Skeletal muscle satellite cell (primary cell): ENCODE measurements at regions not wholly inside any gene's neighbourhood (a gene's known extent, or its start where the extent isn't known, plus 50 kb on each side); places are given as distances from the start of the nearest gene placed in this dataset.

Source experiments
- H3K27me3 ChIP-seq: 2 replicates; pipeline ENCODE4 v1.7.0; 2013; ENCODE audit warnings: low read length; ENCODE audit not compliant: control insufficient read depth, insufficient read depth
- H3K36me3 ChIP-seq: 2 replicates; pipeline ENCODE4 v1.7.0; 2013; ENCODE audit warnings: mild to moderate bottlenecking, control low read depth, low read length; ENCODE audit not compliant: insufficient read depth
- H3K4me1 ChIP-seq: 2 replicates; pipeline ENCODE4 v1.7.0; 2013; ENCODE audit warnings: low read length; ENCODE audit not compliant: control insufficient read depth, insufficient read depth
- H3K4me2 ChIP-seq: 2 replicates; pipeline ENCODE4 v1.7.0; 2013; ENCODE audit warnings: mild to moderate bottlenecking, low read length
- H3K4me3 ChIP-seq: 2 replicates; pipeline ENCODE4 v1.7.0; 2013; ENCODE audit warnings: low read length
- H3K9ac ChIP-seq: 2 replicates; pipeline ENCODE4 v1.7.0; 2013; ENCODE audit warnings: mild to moderate bottlenecking, low read depth, low read length, moderate library complexity
- H3K9me3 ChIP-seq: replicated peaks from 2 replicates; pipeline ENCODE4 v1.7.0; 2013; ENCODE audit warnings: mild to moderate bottlenecking, control low read depth, low read length

DNA sequence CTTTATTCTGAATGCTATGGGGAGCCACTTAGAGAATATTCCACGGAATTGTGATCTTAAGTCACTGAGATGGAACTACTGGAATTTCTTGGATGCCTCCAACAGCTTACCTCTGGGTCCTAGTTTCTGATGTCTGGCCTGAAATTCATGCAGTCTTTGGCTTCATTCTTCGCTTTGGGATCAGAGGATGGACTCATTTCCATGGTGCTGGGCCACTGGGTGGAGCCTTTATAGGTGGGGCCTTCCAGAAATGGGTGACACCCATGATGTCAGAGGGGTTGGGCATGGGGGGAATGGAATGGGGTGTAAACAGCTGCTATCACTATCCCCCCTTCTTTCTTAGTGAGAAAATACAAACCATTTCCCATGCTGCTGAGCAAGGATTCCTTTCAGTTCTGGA lies 73.7 kb upstream of the FGGY start:
- Histone ChIP-seq H3K9ac (no peak overlapping the region), H3K36me3 (no peaks in the 10 kb centered on the region), H3K4me2 (no peak overlapping the region), H3K4me1 (peaks cover 4% of the 10 kb centered on the region), H3K27me3 (no peaks in the 10 kb centered on the region), H3K9me3 (no peaks in the 10 kb centered on the region), H3K4me3 (no peak overlapping the region)

DNA sequence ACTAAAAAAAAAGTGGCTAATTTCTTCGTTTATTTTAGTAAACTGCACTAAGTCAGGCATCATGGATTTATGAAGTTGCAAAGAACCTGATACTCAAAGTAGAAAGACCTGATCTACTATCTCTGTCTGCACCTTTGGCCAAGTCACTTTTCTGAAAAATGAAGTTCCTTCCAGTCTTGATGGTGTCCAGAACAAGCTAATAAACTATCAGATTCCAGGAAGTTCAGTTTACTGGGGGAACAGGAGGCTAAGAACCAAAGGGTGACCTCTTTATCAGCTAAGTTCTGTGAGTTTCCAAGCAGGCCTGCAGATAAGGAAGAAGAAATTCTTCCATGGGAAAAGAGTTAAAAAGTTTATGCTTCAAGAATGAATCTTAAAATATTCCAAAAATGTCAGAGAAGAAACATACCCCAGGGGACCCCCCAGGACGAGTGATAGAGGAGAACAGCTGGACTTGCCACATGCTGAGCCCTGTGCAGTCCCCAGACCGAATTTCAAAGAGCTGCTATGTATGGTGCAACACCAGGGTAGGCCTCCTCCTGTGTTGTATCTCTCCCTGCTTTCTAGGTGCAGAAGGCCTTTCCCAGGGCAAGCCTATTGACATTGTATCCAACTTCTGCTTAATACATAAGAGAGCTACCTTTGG lies 72.8 kb upstream of the FGGY start:
- Histone ChIP-seq H3K4me2 (no peak overlapping the region), H3K36me3 (no peaks in the 10 kb centered on the region), H3K9me3 (no peaks in the 10 kb centered on the region)

GRCh38 chr1:59225594-59226316 lies 71.1 kb upstream of the FGGY start:
- no peaks in the 10 kb centered on the region for H3K36me3 ChIP-seq
- no peaks in the 10 kb centered on the region for H3K27me3 ChIP-seq
- H3K9ac ChIP-seq: no peak overlapping the region
- no peaks in the 10 kb centered on the region for H3K9me3 ChIP-seq
- H3K4me3 ChIP-seq: no peak overlapping the region
- no peak overlapping the region for H3K4me2 ChIP-seq
- H3K4me1 ChIP-seq: peaks cover 12% of the 10 kb centered on the region

More for the DNA sequence above, 72.8 kb upstream of the FGGY start:
- Histone ChIP-seq H3K4me1 (peaks cover 8% of the 10 kb centered on the region), H3K4me3 (no peak overlapping the region), H3K9ac (no peak overlapping the region), H3K27me3 (no peaks in the 10 kb centered on the region)

DNA sequence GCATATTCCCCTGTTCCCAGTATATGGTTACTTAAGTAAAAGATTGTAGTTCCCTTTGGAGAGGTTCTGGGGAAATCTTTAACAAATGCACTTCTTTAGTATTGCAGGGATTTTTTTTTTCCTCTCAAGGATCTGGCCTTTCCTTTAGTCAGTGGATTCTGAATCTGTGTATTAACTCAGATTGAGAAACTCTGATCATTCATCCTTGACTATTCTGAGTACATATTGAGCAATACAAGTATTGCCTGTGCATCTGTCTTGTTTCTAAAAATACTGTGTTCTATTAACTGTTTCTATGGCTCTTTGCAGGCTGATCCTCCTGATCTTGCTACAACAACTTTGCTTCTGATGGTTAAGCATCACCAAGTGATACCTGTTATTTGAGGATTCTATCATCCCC lies 67.8 kb upstream of the FGGY start:
- Histone ChIP-seq H3K36me3 (no peaks in the 10 kb centered on the region), H3K4me1 (peaks cover 9% of the 10 kb centered on the region), H3K9me3 (no peaks in the 10 kb centered on the region), H3K4me2 (no peak overlapping the region), H3K4me3 (no peak overlapping the region), H3K27me3 (no peaks in the 10 kb centered on the region), H3K9ac (no peak overlapping the region)

- H3K9me3 ChIP-seq: no peaks in the 10 kb centered on the region
- no peaks in the 10 kb centered on the region for H3K36me3 ChIP-seq
- peaks cover 8% of the 10 kb centered on the region for H3K4me1 ChIP-seq
- no peak overlapping the region for H3K4me2 ChIP-seq
- H3K4me3 ChIP-seq: no peak overlapping the region
- no peaks in the 10 kb centered on the region for H3K27me3 ChIP-seq
- H3K9ac ChIP-seq: no peak overlapping the region
Measured at GRCh38 chr1:59230622-59231021, 66.3 kb upstream of the FGGY start.

DNA sequence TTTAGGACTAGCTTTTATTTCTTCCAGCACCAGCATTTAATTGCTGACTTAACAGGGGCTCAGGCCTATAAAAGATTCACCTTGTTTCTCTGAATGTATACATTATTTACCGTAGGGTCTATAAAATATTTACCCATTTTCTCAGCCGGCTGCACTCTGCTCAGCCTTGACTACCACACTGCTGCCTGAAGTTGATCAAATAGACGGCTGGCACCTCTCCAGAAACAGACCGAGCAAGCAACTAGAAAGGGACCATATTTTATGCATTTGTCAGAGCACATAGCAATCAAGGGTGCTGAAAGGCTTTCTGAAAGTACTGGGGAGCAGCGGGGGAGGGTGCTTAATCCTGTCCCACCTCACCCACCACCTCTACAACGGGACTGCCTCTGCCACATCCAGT lies 64.7 kb upstream of the FGGY start:
- Histone ChIP-seq H3K27me3 (no peaks in the 10 kb centered on the region), H3K4me3 (no peak overlapping the region), H3K36me3 (no peaks in the 10 kb centered on the region), H3K9me3 (no peaks in the 10 kb centered on the region), H3K4me2 (no peak overlapping the region), H3K9ac (no peak overlapping the region), H3K4me1 (peaks cover 8% of the 10 kb centered on the region)

- Histone ChIP-seq H3K36me3 (no peaks in the 10 kb centered on the region), H3K27me3 (no peaks in the 10 kb centered on the region), H3K4me1 (peaks cover 8% of the 10 kb centered on the region), H3K9me3 (no peaks in the 10 kb centered on the region), H3K4me3 (no peak overlapping the region), H3K4me2 (no peak overlapping the region), H3K9ac (no peak overlapping the region)
Measured at GRCh38 chr1:59233444-59233843, 63.5 kb upstream of the FGGY start.

- Histone ChIP-seq H3K27me3 (no peaks in the 10 kb centered on the region), H3K9ac (no peak overlapping the region), H3K4me2 (no peak overlapping the region), H3K4me3 (no peak overlapping the region), H3K4me1 (no peaks in the 10 kb centered on the region), H3K9me3 (no peaks in the 10 kb centered on the region), H3K36me3 (no peaks in the 10 kb centered on the region)
Measured at GRCh38 chr1:59236721-59237545, 60.0 kb upstream of the FGGY start.

GRCh38 chr1:59237900-59238299 lies 59.0 kb upstream of the FGGY start:
- Histone ChIP-seq H3K27me3 (no peaks in the 10 kb centered on the region), H3K4me1 (no peaks in the 10 kb centered on the region), H3K9me3 (no peaks in the 10 kb centered on the region), H3K9ac (no peak overlapping the region), H3K36me3 (no peaks in the 10 kb centered on the region), H3K4me3 (no peak overlapping the region), H3K4me2 (no peak overlapping the region)

DNA sequence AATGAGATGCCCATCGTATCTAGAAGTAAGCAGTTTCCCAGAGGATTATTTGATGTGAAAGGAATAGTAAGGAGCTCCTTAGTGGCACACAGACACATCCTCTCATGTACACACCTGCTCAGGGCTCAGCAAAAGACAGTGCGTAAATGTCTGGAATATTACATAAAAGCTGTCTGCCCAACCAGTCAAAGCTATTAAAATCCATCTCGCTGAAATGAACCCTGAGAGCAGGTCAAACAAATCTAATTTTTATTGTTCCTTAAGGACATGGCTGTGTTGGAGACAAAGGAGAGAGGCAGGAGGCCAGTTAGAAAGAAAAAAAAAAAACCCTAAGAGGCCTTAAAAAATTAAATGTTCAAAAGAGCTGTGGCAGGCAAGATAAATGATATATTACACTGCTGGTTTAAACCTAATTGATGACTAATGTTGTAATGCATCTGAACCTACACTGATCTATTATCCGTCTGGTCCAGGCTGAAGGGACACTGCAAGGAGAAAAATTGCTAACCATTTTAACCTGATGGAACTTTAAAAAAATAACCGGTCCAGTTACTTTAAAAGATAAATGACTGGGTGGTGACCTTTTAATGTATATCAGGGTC lies 58.5 kb upstream of the FGGY start:
- H3K4me1 ChIP-seq: no peaks in the 10 kb centered on the region
- H3K4me2 ChIP-seq: no peak overlapping the region
- no peaks in the 10 kb centered on the region for H3K27me3 ChIP-seq
- H3K9ac ChIP-seq: no peak overlapping the region
- no peak overlapping the region for H3K4me3 ChIP-seq
- H3K36me3 ChIP-seq: no peaks in the 10 kb centered on the region
- H3K9me3 ChIP-seq: no peaks in the 10 kb centered on the region

DNA sequence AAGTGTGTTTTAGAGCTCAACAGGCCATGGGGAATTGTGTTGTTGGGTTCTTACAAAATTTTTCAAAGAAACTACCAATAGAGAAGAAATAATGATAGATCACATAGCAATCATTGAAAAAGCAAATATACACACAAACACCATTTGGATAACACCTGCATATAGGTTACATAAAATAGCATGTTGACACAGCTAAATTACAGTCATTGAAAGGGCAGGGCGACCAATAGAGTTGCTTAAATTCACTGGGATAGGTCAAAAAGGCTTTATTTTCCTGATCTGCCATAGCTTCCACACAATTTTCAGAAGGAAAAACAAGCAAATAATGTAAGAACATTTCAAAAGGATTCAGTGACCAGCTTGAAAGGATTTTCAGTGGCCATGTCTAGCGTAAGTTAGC lies 57.9 kb upstream of the FGGY start:
- Histone ChIP-seq H3K9me3 (no peaks in the 10 kb centered on the region), H3K4me1 (no peaks in the 10 kb centered on the region), H3K4me2 (no peak overlapping the region), H3K9ac (no peak overlapping the region), H3K4me3 (no peak overlapping the region), H3K27me3 (no peaks in the 10 kb centered on the region), H3K36me3 (no peaks in the 10 kb centered on the region)
